Keratinocyte (primary cell): ENCODE measurements at regions not wholly inside any gene's neighbourhood (a gene's known extent, or its start where the extent isn't known, plus 50 kb on each side); places are given as distances from the start of the nearest gene placed in this dataset.

Experiments
- EZH2 ChIP-seq: IDR thresholded peaks from one replicate; pipeline ENCODE4 v1.6.1; 2012; ENCODE audit warnings: inconsistent platforms, mild to moderate bottlenecking, low read length, moderate library complexity
- TF ChIP-seq, protein P1 (sequence below), 3 experiments: IDR thresholded peaks in 1 of 3; conservative IDR thresholded peaks in 1 of 3; optimal IDR thresholded peaks in 1 of 3; 2 replicates in 2 of 3; 3 replicates in 1 of 3; pipeline versions ENCODE3 to v1.5.1; 2011; ENCODE audit warnings: low read length in 3 of 3, mild to moderate bottlenecking in 3 of 3, moderate library complexity in 2 of 3, control low read depth in 1 of 3, inconsistent platforms in 1 of 3; ENCODE audit not compliant: insufficient read depth in 2 of 3; ENCODE audit errors: extremely low read depth in 1 of 3

DNA sequence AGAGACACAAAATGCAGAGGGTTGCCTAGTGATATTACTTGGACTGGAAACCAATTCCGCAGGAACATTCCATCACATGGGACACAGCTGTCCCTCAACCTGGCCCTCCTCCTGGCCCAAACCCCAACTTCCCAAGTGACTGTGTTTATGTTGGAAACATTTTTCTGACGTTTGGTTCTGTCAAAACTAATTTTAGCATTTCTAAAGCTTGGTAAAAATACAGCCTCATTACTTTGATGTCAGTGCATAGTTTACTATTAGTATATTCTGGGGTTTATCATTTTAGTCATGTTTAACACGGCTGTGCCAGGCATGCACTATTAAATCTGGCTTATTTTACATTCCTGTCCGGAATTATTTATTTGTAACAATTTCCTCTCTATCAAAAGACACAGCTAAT lies 69.9 kb downstream of the GLI2 start:
- TF ChIP-seq, protein P1, sequence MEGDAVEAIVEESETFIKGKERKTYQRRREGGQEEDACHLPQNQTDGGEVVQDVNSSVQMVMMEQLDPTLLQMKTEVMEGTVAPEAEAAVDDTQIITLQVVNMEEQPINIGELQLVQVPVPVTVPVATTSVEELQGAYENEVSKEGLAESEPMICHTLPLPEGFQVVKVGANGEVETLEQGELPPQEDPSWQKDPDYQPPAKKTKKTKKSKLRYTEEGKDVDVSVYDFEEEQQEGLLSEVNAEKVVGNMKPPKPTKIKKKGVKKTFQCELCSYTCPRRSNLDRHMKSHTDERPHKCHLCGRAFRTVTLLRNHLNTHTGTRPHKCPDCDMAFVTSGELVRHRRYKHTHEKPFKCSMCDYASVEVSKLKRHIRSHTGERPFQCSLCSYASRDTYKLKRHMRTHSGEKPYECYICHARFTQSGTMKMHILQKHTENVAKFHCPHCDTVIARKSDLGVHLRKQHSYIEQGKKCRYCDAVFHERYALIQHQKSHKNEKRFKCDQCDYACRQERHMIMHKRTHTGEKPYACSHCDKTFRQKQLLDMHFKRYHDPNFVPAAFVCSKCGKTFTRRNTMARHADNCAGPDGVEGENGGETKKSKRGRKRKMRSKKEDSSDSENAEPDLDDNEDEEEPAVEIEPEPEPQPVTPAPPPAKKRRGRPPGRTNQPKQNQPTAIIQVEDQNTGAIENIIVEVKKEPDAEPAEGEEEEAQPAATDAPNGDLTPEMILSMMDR (optimal IDR thresholded peaks at IDR 0.05 in 1 of 3, IDR thresholded peaks at IDR 0.05 in 1 of 3, conservative IDR thresholded peaks at IDR 0.05 in 1 of 3; ENCODE audit: extremely low read depth in 1 of 3, insufficient read depth in 2 of 3, low read length in 3 of 3) = no peak
- TF ChIP-seq EZH2 = no peak
